ENCODE measurements at regions not wholly inside any gene's neighbourhood (a gene's known extent, or its start where the extent isn't known, plus 50 kb on each side); places are given as distances from the start of the nearest gene placed in this dataset.
"Not testable (repeated sequence)": the region's sequence is repeated elsewhere in the genome, so short reads cannot be mapped to it uniquely, and the experiment has no call there.

GRCh38 chr5:167348251-167348926 is 943.1 kb upstream of the WWC1 start:
- no peak for DNase-seq (ENCODE audit: low read depth, low spot score)

GRCh38 chr5:167348980-167349379 is 942.5 kb upstream of the WWC1 start:
- DNase-seq (ENCODE audit: low read depth, low spot score): no peak

GRCh38 chr5:167351316-167351715 is 940.1 kb upstream of the WWC1 start:
- DNase-seq (ENCODE audit: low read depth, low spot score): no peak

GRCh38 chr5:167352801-167353200 is 938.6 kb upstream of the WWC1 start:
- DNase-seq (ENCODE audit: low read depth, low spot score): no peak

GRCh38 chr5:167355346-167355745 is 936.1 kb upstream of the WWC1 start:
- no peak for DNase-seq (ENCODE audit: low read depth, low spot score)

- no peak for DNase-seq (ENCODE audit: low read depth, low spot score)
These were observed 935.1 kb upstream of the WWC1 start for GRCh38 chr5:167356374-167356773.

- no peak for DNase-seq (ENCODE audit: low read depth, low spot score)
These were observed 932.5 kb upstream of the WWC1 start for GRCh38 chr5:167358868-167359492.

GRCh38 chr5:167361795-167362194 is 929.6 kb upstream of the WWC1 start:
- no peak for DNase-seq (ENCODE audit: low read depth, low spot score)

GRCh38 chr5:167363065-167363464 is 928.4 kb upstream of the WWC1 start:
- DNase-seq (ENCODE audit: low read depth, low spot score): no peak

GRCh38 chr5:167375125-167375524 is 916.3 kb upstream of the WWC1 start:
- no peak for DNase-seq (ENCODE audit: low read depth, low spot score)

GRCh38 chr5:167378894-167379723 is 912.3 kb upstream of the WWC1 start:
- DNase-seq (ENCODE audit: low read depth, low spot score): no peak

- no peak for DNase-seq (ENCODE audit: low read depth, low spot score)
These were observed 910.0 kb upstream of the WWC1 start for GRCh38 chr5:167381457-167381856.

- DNase-seq (ENCODE audit: low read depth, low spot score): no peak
These were observed 901.9 kb upstream of the WWC1 start for GRCh38 chr5:167389537-167389936.

- DNase-seq (ENCODE audit: low read depth, low spot score): not testable (repeated sequence)
These were observed 900.2 kb upstream of the WWC1 start for GRCh38 chr5:167391286-167391685.

- DNase-seq (ENCODE audit: low read depth, low spot score): no peak
These were observed 899.2 kb upstream of the WWC1 start for GRCh38 chr5:167392240-167392639.

- DNase-seq (ENCODE audit: low read depth, low spot score): no peak
These were observed 898.1 kb upstream of the WWC1 start for GRCh38 chr5:167393358-167393757.

- DNase-seq (ENCODE audit: low read depth, low spot score): no peak
These were observed 888.8 kb upstream of the WWC1 start for GRCh38 chr5:167402671-167403070.

- DNase-seq (ENCODE audit: low read depth, low spot score): no peak
These were observed 884.9 kb upstream of the WWC1 start for GRCh38 chr5:167406513-167406912.

GRCh38 chr5:167412556-167412955 is 878.9 kb upstream of the WWC1 start:
- no peak for DNase-seq (ENCODE audit: low read depth, low spot score)

- DNase-seq (ENCODE audit: low read depth, low spot score): no peak
These were observed 877.9 kb upstream of the WWC1 start for GRCh38 chr5:167413506-167413905.

GRCh38 chr5:167414611-167415010 is 876.8 kb upstream of the WWC1 start:
- no peak for DNase-seq (ENCODE audit: low read depth, low spot score)

Measured in pulmonary artery endothelial cell (primary cell).